ENCODE measurements at regions not wholly inside any gene's neighbourhood (a gene's known extent, or its start where the extent isn't known, plus 50 kb on each side); places are given as distances from the start of the nearest gene placed in this dataset.

GRCh38 chr12:78767264-78767981 lies 97.2 kb upstream of the SYT1 start:
- Histone ChIP-seq H3K4me3 (ENCODE audit: low read length) (no peak overlapping the region), H3K9me3 (ENCODE audit: low read length) (no peaks in the 10 kb centered on the region), H3K27ac (ENCODE audit: low read length) (no peak overlapping the region), H3K36me3 (ENCODE audit: low read depth, low read length) (no peaks in the 10 kb centered on the region), H3K4me1 (ENCODE audit: insufficient read depth, low read length) (no peaks in the 10 kb centered on the region), H3K9ac (ENCODE audit: low read length) (no peak overlapping the region), H3K79me2 (ENCODE audit: low read length) (no peaks in the 10 kb centered on the region), H3K4me2 (ENCODE audit: low read length) (no peak overlapping the region), H3F3A (ENCODE audit: low read length, unreplicated experiment) (no peaks in the 10 kb centered on the region), H3K9me2 (replicated peaks; ENCODE audit: low read length) (no peaks in the 10 kb centered on the region), H4K20me1 (ENCODE audit: low read length) (no peaks in the 10 kb centered on the region), H2AFZ (ENCODE audit: low read length) (no peak overlapping the region), H3K27me3 (ENCODE audit: low read length) (no peaks in the 10 kb centered on the region)
- BruUV-seq (replicated peaks), result no TSS peak
- ChIA-PET POLR2A (ENCODE audit: unreplicated experiment) (no interaction called here), CTCF (no interaction called here)
- intact Hi-C loops (cut with micrococcal nuclease), result no loop called here
- DNase-seq (no peak), ATAC-seq (no peak)
- no peak for TF ChIP-seq EZH2phosphoT487 (IDR thresholded peaks at IDR 0.05; ENCODE audit: borderline replicate concordance, low read length)
- TF ChIP-seq CTCF (conservative IDR thresholded peaks at IDR 0.05; ENCODE audit: low read depth, low read length), result no peak
- TF ChIP-seq EZH2 (IDR thresholded peaks at IDR 0.05; ENCODE audit: low read length, unreplicated experiment), result no peak

GRCh38 chr12:78778339-78778738 lies 86.2 kb upstream of the SYT1 start:
- no peaks in the 10 kb centered on the region for H3K79me2 ChIP-seq (ENCODE audit: low read length)
- H3K4me3 ChIP-seq (ENCODE audit: low read length), result no peak overlapping the region
- no peak overlapping the region for H2AFZ ChIP-seq (ENCODE audit: low read length)
- H3K4me1 ChIP-seq (ENCODE audit: insufficient read depth, low read length), result peaks cover 4% of the 10 kb centered on the region; the same call in 1 of the 2 replicates
- BruUV-seq (replicated peaks), result no TSS peak
- H3K4me2 ChIP-seq (ENCODE audit: low read length), result no peak overlapping the region
- no peaks in the 10 kb centered on the region for H3K36me3 ChIP-seq (ENCODE audit: low read depth, low read length)
- peak; percentile 26 for DNase-seq
- no peaks in the 10 kb centered on the region for H3K27me3 ChIP-seq (ENCODE audit: low read length)
- no peaks in the 10 kb centered on the region for H3K9me3 ChIP-seq (ENCODE audit: low read length)
- intact Hi-C loops (cut with micrococcal nuclease), result no loop called here
- H3K27ac ChIP-seq (ENCODE audit: low read length), result no peak overlapping the region
- TF ChIP-seq EZH2phosphoT487 (IDR thresholded peaks at IDR 0.05; ENCODE audit: borderline replicate concordance, low read length) (no peak), CTCF (conservative IDR thresholded peaks at IDR 0.05; ENCODE audit: low read depth, low read length) (no peak), EZH2 (IDR thresholded peaks at IDR 0.05; ENCODE audit: low read length, unreplicated experiment) (no peak)
- POLR2A ChIA-PET (ENCODE audit: unreplicated experiment), result no interaction called here
- no peaks in the 10 kb centered on the region for H3K9me2 ChIP-seq (replicated peaks; ENCODE audit: low read length)
- ATAC-seq, result no peak
- no peak overlapping the region for H3K9ac ChIP-seq (ENCODE audit: low read length)
- H3F3A ChIP-seq (ENCODE audit: low read length, unreplicated experiment), result no peaks in the 10 kb centered on the region
- H4K20me1 ChIP-seq (ENCODE audit: low read length), result no peaks in the 10 kb centered on the region
- CTCF ChIA-PET, result no interaction called here

GRCh38 chr12:78787576-78787975 lies 77.0 kb upstream of the SYT1 start:
- Histone ChIP-seq H3K4me3 (ENCODE audit: low read length) (no peak overlapping the region), H3K9me3 (ENCODE audit: low read length) (no peaks in the 10 kb centered on the region), H3K9ac (ENCODE audit: low read length) (no peak overlapping the region), H3K36me3 (ENCODE audit: low read depth, low read length) (no peaks in the 10 kb centered on the region), H3K9me2 (replicated peaks; ENCODE audit: low read length) (no peaks in the 10 kb centered on the region), H3K79me2 (ENCODE audit: low read length) (no peaks in the 10 kb centered on the region), H3K27ac (ENCODE audit: low read length) (no peak overlapping the region), H4K20me1 (ENCODE audit: low read length) (no peaks in the 10 kb centered on the region), H2AFZ (ENCODE audit: low read length) (no peak overlapping the region), H3K4me1 (ENCODE audit: insufficient read depth, low read length) (no peaks in the 10 kb centered on the region), H3F3A (ENCODE audit: low read length, unreplicated experiment) (no peaks in the 10 kb centered on the region), H3K4me2 (ENCODE audit: low read length) (no peak overlapping the region), H3K27me3 (ENCODE audit: low read length) (no peaks in the 10 kb centered on the region)
- TF ChIP-seq EZH2phosphoT487 (IDR thresholded peaks at IDR 0.05; ENCODE audit: borderline replicate concordance, low read length), result no peak
- TF ChIP-seq CTCF (conservative IDR thresholded peaks at IDR 0.05; ENCODE audit: low read depth, low read length), result no peak
- TF ChIP-seq EZH2 (IDR thresholded peaks at IDR 0.05; ENCODE audit: low read length, unreplicated experiment), result no peak
- no peak for DNase-seq
- ATAC-seq, result no peak
- intact Hi-C loops (cut with micrococcal nuclease), result no loop called here
- ChIA-PET CTCF (no interaction called here), POLR2A (ENCODE audit: unreplicated experiment) (no interaction called here)
- BruUV-seq (replicated peaks), result no TSS peak
